ENCODE measurements at regions not wholly inside any gene's neighbourhood (a gene's known extent, or its start where the extent isn't known, plus 50 kb on each side); places are given as distances from the start of the nearest gene placed in this dataset.
"Not testable (repeated sequence)": the region's sequence is repeated elsewhere in the genome, so short reads cannot be mapped to it uniquely, and the experiment has no call there.

- peak in 1 of 2 experiments; percentile 9 for DNase-seq
Observed at GRCh38 chr3:127412578-127413317, 124.9 kb upstream of the PRR20G start.

GRCh38 chr3:127411875-127412274 lies 124.0 kb upstream of the PRR20G start:
- not testable (repeated sequence) for DNase-seq

- DNase-seq, result peak in 1 of 2 experiments; percentile 2
Observed at GRCh38 chr3:127411083-127411727, 123.4 kb upstream of the PRR20G start.

GRCh38 chr3:127410678-127411077 lies 122.8 kb upstream of the PRR20G start:
- peak in 1 of 2 experiments; percentile 0 for DNase-seq

- peak in 1 of 2 experiments; percentile 1 for DNase-seq
Observed at GRCh38 chr3:127410137-127410488, 122.3 kb upstream of the PRR20G start.

GRCh38 chr3:127409421-127410136 lies 121.7 kb upstream of the PRR20G start:
- peak in 1 of 2 experiments; percentile 5 for DNase-seq

- peak in 1 of 2 experiments; percentile 6 for DNase-seq
Observed at GRCh38 chr3:127408684-127409420, 121.0 kb upstream of the PRR20G start.

GRCh38 chr3:127408022-127408683 lies 120.3 kb upstream of the PRR20G start:
- peak in 1 of 2 experiments; percentile 3 for DNase-seq

- DNase-seq, result no peak
Observed at GRCh38 chr3:127407026-127407939, 119.4 kb upstream of the PRR20G start.

GRCh38 chr3:127406309-127407025 lies 118.6 kb upstream of the PRR20G start:
- peak; percentile 42 to 50 for DNase-seq

- DNase-seq, result no peak
Observed at GRCh38 chr3:127405791-127406190, 117.9 kb upstream of the PRR20G start.

GRCh38 chr3:127405010-127405598 lies 117.3 kb upstream of the PRR20G start:
- DNase-seq, result no peak

- DNase-seq, result no peak
Observed at GRCh38 chr3:127404221-127405009, 116.6 kb upstream of the PRR20G start.

- no peak for DNase-seq
Observed at GRCh38 chr3:127403795-127404194, 115.9 kb upstream of the PRR20G start.

- DNase-seq, result no peak
Observed at GRCh38 chr3:127399154-127399553, 111.3 kb upstream of the PRR20G start.

- no peak for DNase-seq
Observed at GRCh38 chr3:127396473-127396872, 108.6 kb upstream of the PRR20G start.

- no peak for DNase-seq
Observed at GRCh38 chr3:127395663-127396355, 108.0 kb upstream of the PRR20G start.

- DNase-seq, result no peak
Observed at GRCh38 chr3:127394984-127395662, 107.3 kb upstream of the PRR20G start.
